Left lung (tissue), 4 donors: ENCODE measurements at regions not wholly inside any gene's neighbourhood (a gene's known extent, or its start where the extent isn't known, plus 50 kb on each side); places are given as distances from the start of the nearest gene placed in this dataset.

ENCODE experiments used
- ATAC-seq: fragments of 200-7000 bp; cut with Tn5 transposase; one replicate; pipeline ENCODE4 v1.9.1; 2020; ENCODE audit warnings: moderate library complexity
- DNase-seq, 4 donors: peaks; one replicate each; pipeline ENCODE4 v3.0.0-alpha.2; 2013 to 2020
- H3K27ac ChIP-seq, 2 donors: fragments of 200-600 bp; sonication (generic) in 1 of 2; one replicate each; pipeline versions ENCODE4 v1.5.0 to v1.8.0; 2020 to 2021
- H3K27me3 ChIP-seq, 2 donors: fragments of 200-600 bp; sonication (generic) in 1 of 2; one replicate each; pipeline versions ENCODE4 v1.5.0 to v1.8.0; 2020 to 2021
- H3K36me3 ChIP-seq, 2 donors: fragments of 200-600 bp; sonication (generic) in 1 of 2; one replicate each; pipeline versions ENCODE4 v1.5.0 to v1.8.0; 2020 to 2021
- H3K4me1 ChIP-seq, 2 donors: fragments of 200-600 bp; one replicate each; pipeline ENCODE4 v1.8.0; 2021
- H3K4me3 ChIP-seq, 2 donors: fragments of 200-600 bp; sonication (generic) in 1 of 2; one replicate each; pipeline versions ENCODE4 v1.5.0 to v1.8.0; 2020 to 2021; ENCODE audit warnings: mild to moderate bottlenecking in 1 of 2
- H3K9me3 ChIP-seq, 2 donors: fragments of 200-600 bp; sonication (generic) in 1 of 2; one replicate each; pipeline versions ENCODE4 v1.5.0 to v1.8.0; 2020 to 2021
- intact Hi-C, 2 donors: fragments of 100-400 bp; cut with DNase I; formaldehyde crosslinking; loops; one replicate each; pipeline versions ENCODE4 v1.11.2 to v1.14.2; 2022
- TF ChIP-seq, protein P1 (sequence below), 2 donors: fragments of 200-600 bp; sonication (generic) in 1 of 2; IDR thresholded peaks; one replicate each; pipeline versions ENCODE4 v1.5.0 to v1.8.0; 2021; ENCODE audit warnings: antibody characterized with exemption in 2 of 2
- donor health status: DM: no; HTN: yes; CAD: no.
- donor health status: DM: no; HTN: no; CAD: no.

DNA sequence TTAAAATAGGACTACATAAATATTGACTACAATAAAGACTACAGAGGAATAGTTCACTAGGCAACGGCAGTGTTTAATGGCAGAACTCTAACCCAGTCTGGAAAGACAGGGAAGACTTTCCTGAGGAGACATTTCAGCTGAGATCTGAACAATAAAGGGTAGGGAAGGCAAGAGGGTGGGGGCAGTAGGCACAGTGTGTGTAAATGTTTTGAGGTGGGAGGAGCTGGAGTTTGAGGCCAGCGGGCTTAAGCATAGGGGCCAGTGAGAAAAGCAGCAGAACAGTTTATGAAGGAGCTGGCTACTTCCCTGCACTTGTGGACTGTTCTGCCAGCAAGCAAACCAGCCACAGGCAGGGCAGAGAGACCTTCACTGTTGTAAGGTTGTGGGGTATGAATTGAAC is 76.6 kb upstream of the UGP2 start:
- Histone ChIP-seq H3K27ac (no peak overlapping the region), H3K27me3 (no peaks in the 10 kb centered on the region), H3K36me3 (no peaks in the 10 kb centered on the region), H3K9me3 (peaks cover 0 to 14% of the 10 kb centered on the region in 2 donors), H3K4me1 (no peaks in the 10 kb centered on the region), H3K4me3 (no peak overlapping the region)
- TF ChIP-seq, protein P1, sequence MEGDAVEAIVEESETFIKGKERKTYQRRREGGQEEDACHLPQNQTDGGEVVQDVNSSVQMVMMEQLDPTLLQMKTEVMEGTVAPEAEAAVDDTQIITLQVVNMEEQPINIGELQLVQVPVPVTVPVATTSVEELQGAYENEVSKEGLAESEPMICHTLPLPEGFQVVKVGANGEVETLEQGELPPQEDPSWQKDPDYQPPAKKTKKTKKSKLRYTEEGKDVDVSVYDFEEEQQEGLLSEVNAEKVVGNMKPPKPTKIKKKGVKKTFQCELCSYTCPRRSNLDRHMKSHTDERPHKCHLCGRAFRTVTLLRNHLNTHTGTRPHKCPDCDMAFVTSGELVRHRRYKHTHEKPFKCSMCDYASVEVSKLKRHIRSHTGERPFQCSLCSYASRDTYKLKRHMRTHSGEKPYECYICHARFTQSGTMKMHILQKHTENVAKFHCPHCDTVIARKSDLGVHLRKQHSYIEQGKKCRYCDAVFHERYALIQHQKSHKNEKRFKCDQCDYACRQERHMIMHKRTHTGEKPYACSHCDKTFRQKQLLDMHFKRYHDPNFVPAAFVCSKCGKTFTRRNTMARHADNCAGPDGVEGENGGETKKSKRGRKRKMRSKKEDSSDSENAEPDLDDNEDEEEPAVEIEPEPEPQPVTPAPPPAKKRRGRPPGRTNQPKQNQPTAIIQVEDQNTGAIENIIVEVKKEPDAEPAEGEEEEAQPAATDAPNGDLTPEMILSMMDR (IDR thresholded peaks at IDR 0.05) = no peak
- no peak for DNase-seq
- intact Hi-C loops = no loop called here
- no peak for ATAC-seq

DNA sequence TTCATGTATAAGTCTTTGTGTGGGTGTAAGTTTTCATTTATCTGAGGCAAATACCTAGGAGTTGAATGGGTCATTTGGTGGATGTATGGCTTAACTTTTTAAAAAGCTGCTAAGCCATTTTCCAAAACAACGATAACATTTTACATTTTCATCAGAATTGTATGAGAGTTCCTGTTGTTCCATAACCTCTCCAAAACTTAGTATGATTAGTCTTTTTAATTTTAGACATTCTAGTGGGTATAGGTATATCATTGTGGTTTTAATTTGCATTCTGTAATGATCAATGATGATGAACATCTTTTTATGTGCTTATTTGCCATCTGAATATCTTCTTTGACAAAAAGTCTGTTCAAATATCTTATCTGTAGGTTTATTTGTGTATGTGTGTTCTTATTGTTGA is 74.4 kb upstream of the UGP2 start:
- Histone ChIP-seq H3K27me3 (no peaks in the 10 kb centered on the region), H3K4me3 (no peak overlapping the region), H3K4me1 (no peaks in the 10 kb centered on the region), H3K9me3 (peaks cover 0 to 14% of the 10 kb centered on the region in 2 donors), H3K27ac (no peak overlapping the region), H3K36me3 (no peaks in the 10 kb centered on the region)
- no peak for DNase-seq
- no peak for ATAC-seq
- TF ChIP-seq, protein P1 (IDR thresholded peaks at IDR 0.05) = no peak
- intact Hi-C loops = no loop called here

DNA sequence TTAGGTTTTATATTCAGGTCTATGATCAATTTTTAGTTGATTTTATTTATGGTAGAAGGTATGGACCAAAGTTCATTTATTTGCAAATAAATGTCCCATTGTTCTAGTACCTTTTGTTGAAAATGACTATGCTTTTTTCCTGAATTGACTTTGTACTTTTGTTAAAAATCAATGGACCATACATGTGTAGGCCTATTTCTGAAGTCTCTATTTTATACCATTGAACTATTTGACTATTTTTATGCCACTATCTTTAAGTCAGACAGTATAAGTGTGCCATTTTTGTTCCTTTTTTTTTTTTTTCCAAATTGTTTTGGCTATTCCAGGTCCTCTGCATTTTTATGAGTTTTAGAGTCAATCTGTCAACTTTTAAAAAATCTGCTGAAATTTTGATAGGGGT is 73.6 kb upstream of the UGP2 start:
- TF ChIP-seq, protein P1 (IDR thresholded peaks at IDR 0.05) = no peak
- H3K4me1 ChIP-seq = no peaks in the 10 kb centered on the region
- H3K36me3 ChIP-seq = no peaks in the 10 kb centered on the region
- no peaks in the 10 kb centered on the region for H3K27me3 ChIP-seq
- H3K4me3 ChIP-seq = no peak overlapping the region
- H3K9me3 ChIP-seq = peaks cover 0 to 14% of the 10 kb centered on the region in 2 donors
- H3K27ac ChIP-seq = no peak overlapping the region
- DNase-seq = no peak
- ATAC-seq = no peak
- intact Hi-C loops = no loop called here

DNA sequence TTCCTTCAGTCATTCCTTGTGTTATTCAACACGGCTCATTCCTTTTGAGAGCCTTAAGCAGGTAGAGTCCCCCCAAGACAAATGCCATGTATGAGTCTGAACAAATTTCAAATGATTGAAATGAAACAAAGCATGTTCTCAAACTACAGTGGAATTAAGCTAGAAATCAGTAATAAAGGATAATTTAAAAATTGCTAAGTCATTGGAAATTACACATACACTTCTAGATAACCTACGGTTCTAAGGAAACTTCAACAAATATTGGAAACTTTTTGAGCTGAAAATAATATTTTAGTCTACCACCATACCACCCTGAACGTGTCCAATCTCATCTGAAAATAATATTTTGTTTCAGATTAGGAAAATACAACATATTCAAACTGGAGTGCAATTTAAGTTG is 71.8 kb upstream of the UGP2 start:
- ATAC-seq = no peak
- TF ChIP-seq, protein P1 (IDR thresholded peaks at IDR 0.05) = no peak
- no peaks in the 10 kb centered on the region for H3K36me3 ChIP-seq
- DNase-seq = no peak
- H3K4me3 ChIP-seq = no peak overlapping the region
- H3K27ac ChIP-seq = no peak overlapping the region
- intact Hi-C loops = no loop called here
- H3K9me3 ChIP-seq = peaks cover 0 to 14% of the 10 kb centered on the region in 2 donors
- no peaks in the 10 kb centered on the region for H3K4me1 ChIP-seq
- H3K27me3 ChIP-seq = no peaks in the 10 kb centered on the region

DNA sequence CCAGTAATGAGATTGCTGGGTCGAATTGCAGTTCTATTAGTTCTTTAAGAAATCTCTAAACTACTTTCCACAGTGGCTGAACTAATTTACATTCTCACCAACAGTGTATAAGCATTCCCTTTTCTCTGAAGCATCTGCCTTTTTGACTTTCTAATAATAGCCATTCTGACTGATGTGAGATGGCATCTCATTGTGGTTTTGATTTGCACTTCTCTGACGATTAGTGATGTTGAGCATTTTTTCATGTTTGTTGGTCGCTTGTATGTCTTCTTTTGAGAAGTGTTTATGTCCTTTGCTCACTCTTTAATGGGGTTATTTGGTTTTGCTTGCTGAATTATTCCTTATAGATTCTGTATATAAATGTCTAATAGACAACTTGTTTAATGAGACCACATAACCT is 69.6 kb upstream of the UGP2 start:
- H3K4me3 ChIP-seq = no peak overlapping the region
- H3K9me3 ChIP-seq = peaks cover 0 to 10% of the 10 kb centered on the region in 2 donors
- intact Hi-C loops = no loop called here
- no peaks in the 10 kb centered on the region for H3K4me1 ChIP-seq
- no peak overlapping the region for H3K27ac ChIP-seq
- H3K36me3 ChIP-seq = no peaks in the 10 kb centered on the region
- TF ChIP-seq, protein P1 (IDR thresholded peaks at IDR 0.05) = no peak
- DNase-seq = no peak
- ATAC-seq = no peak
- no peaks in the 10 kb centered on the region for H3K27me3 ChIP-seq
